Retinal pigment epithelial cell (primary cell): ENCODE measurements at regions not wholly inside any gene's neighbourhood (a gene's known extent, or its start where the extent isn't known, plus 50 kb on each side); places are given as distances from the start of the nearest gene placed in this dataset.
A peak's percentile ranks its signal among the peaks of the same experiment; 100 is the strongest.

ENCODE experiments used
- DNase-seq: peaks from one replicate; pipeline ENCODE4 v3.0.0-alpha.2; 2010; ENCODE audit warnings: low read depth
- H3K4me3 ChIP-seq: 2 replicates; pipeline ENCODE4 v1.5.1; 2011; ENCODE audit warnings: mild to moderate bottlenecking, low read length, control low read depth, moderate library complexity
- CTCF ChIP-seq: conservative IDR thresholded peaks from 2 replicates; pipeline ENCODE4 v1.5.1; 2011; ENCODE audit warnings: low read depth, low read length, control low read depth, inconsistent platforms

- DNase-seq = no peak
- TF ChIP-seq CTCF = no peak
- no peak overlapping the region for H3K4me3 ChIP-seq
These were observed 362.6 kb downstream of the KLF5 start for GRCh38 chr13:73421310-73421912.

GRCh38 chr13:73419186-73419585 lies 360.4 kb downstream of the KLF5 start:
- no peak for TF ChIP-seq CTCF
- no peak for DNase-seq
- H3K4me3 ChIP-seq = no peak overlapping the region

GRCh38 chr13:73417012-73417615 lies 358.3 kb downstream of the KLF5 start:
- DNase-seq = no peak
- no peak overlapping the region for H3K4me3 ChIP-seq
- peak; percentile 44 for TF ChIP-seq CTCF

- no peak for DNase-seq
- no peak overlapping the region for H3K4me3 ChIP-seq
- no peak for TF ChIP-seq CTCF
These were observed 357.3 kb downstream of the KLF5 start for GRCh38 chr13:73416093-73416492.

GRCh38 chr13:73413656-73414055 lies 354.9 kb downstream of the KLF5 start:
- TF ChIP-seq CTCF = no peak
- DNase-seq = no peak
- H3K4me3 ChIP-seq = no peak overlapping the region

GRCh38 chr13:73412933-73413332 lies 354.1 kb downstream of the KLF5 start:
- no peak for DNase-seq
- no peak overlapping the region for H3K4me3 ChIP-seq
- no peak for TF ChIP-seq CTCF
